ENCODE measurements at regions not wholly inside any gene's neighbourhood (a gene's known extent, or its start where the extent isn't known, plus 50 kb on each side); places are given as distances from the start of the nearest gene placed in this dataset.

GRCh38 chr16:59242556-59242955, 508.4 kb upstream of the GOT2 start:
- Histone ChIP-seq H3K4me1 (ENCODE audit: insufficient read depth) (no peaks in the 10 kb centered on the region), H3K9me3 (no peaks in the 10 kb centered on the region), H3K27ac (no peak overlapping the region), H3K27me3 (no peaks in the 10 kb centered on the region), H3K4me3 (no peak overlapping the region), H3K36me3 (no peaks in the 10 kb centered on the region)
- intact Hi-C loops (cut with DNase I), result no loop called here
- 27 to 30% (median 29%) methylated on average over 4 of the region's 4 CpGs for WGBS, 3 donors
- TF ChIP-seq, protein P1, sequence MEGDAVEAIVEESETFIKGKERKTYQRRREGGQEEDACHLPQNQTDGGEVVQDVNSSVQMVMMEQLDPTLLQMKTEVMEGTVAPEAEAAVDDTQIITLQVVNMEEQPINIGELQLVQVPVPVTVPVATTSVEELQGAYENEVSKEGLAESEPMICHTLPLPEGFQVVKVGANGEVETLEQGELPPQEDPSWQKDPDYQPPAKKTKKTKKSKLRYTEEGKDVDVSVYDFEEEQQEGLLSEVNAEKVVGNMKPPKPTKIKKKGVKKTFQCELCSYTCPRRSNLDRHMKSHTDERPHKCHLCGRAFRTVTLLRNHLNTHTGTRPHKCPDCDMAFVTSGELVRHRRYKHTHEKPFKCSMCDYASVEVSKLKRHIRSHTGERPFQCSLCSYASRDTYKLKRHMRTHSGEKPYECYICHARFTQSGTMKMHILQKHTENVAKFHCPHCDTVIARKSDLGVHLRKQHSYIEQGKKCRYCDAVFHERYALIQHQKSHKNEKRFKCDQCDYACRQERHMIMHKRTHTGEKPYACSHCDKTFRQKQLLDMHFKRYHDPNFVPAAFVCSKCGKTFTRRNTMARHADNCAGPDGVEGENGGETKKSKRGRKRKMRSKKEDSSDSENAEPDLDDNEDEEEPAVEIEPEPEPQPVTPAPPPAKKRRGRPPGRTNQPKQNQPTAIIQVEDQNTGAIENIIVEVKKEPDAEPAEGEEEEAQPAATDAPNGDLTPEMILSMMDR (IDR thresholded peaks at IDR 0.05), result no peak
- no peak for TF ChIP-seq POLR2A (IDR thresholded peaks at IDR 0.05)
- no peak for TF ChIP-seq EP300 (IDR thresholded peaks at IDR 0.05)
- no peak for DNase-seq

DNA sequence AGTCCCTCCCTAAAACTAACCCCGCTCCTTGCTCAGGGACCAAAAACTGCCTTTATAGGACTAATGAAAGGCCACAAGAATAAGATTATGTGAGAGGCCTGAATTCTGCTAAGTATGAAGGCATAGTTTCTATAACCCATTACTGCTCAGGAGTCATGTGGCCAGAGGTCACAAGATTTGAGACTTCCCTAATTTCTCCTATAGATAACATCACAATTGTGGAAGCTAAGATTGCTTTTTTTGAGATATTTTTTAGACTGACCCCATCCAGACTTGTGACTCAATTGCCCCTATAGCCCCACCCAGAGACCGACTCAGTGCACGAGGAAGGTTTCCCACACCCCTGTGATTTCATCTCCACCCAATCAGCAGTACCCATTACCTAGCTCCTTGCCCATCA, 504.1 kb upstream of the GOT2 start:
- WGBS, 3 donors, result 77 to 91% (median 85%) methylated on average over 3 of the region's 3 CpGs
- Histone ChIP-seq H3K4me3 (no peak overlapping the region), H3K27ac (no peak overlapping the region), H3K27me3 (no peaks in the 10 kb centered on the region), H3K4me1 (ENCODE audit: insufficient read depth) (no peaks in the 10 kb centered on the region), H3K36me3 (no peaks in the 10 kb centered on the region), H3K9me3 (no peaks in the 10 kb centered on the region)
- no peak for DNase-seq
- TF ChIP-seq POLR2A (IDR thresholded peaks at IDR 0.05), result no peak
- TF ChIP-seq EP300 (IDR thresholded peaks at IDR 0.05), result no peak
- TF ChIP-seq, protein P1 (IDR thresholded peaks at IDR 0.05), result no peak
- intact Hi-C loops (cut with DNase I), result no loop called here

DNA sequence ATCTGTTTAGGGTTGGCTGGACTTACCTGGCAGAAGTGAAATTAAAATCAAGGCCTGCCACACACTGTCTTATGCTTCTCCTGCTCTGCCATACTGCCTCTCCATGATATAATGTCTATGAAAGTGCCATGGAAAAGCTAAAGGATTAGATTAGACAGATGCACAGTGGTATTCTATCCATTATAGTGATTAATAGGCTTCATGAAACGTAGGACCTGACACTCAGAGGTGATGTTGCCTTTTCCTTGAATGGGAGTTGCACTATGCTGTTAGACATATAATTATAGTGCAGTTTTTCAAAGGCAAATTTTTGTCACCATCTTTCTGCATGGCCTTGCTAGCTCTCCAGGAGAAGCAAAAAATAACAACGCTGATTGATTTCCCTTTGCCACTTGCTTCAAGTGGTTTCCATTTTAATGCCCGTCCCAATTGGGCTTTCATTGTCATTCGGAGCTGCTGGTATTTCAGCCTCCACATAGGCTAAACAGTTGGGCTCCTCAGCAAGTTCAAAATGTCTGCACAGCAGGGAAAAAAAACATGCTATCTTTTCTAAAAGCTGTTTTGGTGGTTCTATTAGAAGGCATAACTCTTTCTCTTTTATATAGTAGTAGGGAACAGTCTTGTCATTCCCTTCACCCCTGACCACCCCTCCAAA, 502.8 kb upstream of the GOT2 start:
- 58 to 62% (median 62%) methylated on average over 4 of the region's 4 CpGs for WGBS, 3 donors

GRCh38 chr16:59224401-59224800, 490.3 kb upstream of the GOT2 start:
- H3K27ac ChIP-seq, result no peak overlapping the region
- 16 to 30% (median 17%) methylated on average over 2 of the region's 2 CpGs for WGBS, 3 donors
- no peaks in the 10 kb centered on the region for H3K4me1 ChIP-seq (ENCODE audit: insufficient read depth)
- H3K27me3 ChIP-seq, result no peaks in the 10 kb centered on the region
- H3K9me3 ChIP-seq, result no peaks in the 10 kb centered on the region
- H3K36me3 ChIP-seq, result no peaks in the 10 kb centered on the region
- no peak for TF ChIP-seq POLR2A (IDR thresholded peaks at IDR 0.05)
- TF ChIP-seq, protein P1 (IDR thresholded peaks at IDR 0.05), result no peak
- no peak for TF ChIP-seq EP300 (IDR thresholded peaks at IDR 0.05)
- H3K4me3 ChIP-seq, result no peak overlapping the region
- DNase-seq, result no peak
- intact Hi-C loops (cut with DNase I), result no loop called here

More for the DNA sequence above, 502.8 kb upstream of the GOT2 start:
- Histone ChIP-seq H3K4me1 (ENCODE audit: insufficient read depth) (no peaks in the 10 kb centered on the region), H3K4me3 (no peak overlapping the region), H3K27ac (no peak overlapping the region), H3K27me3 (no peaks in the 10 kb centered on the region), H3K9me3 (no peaks in the 10 kb centered on the region), H3K36me3 (no peaks in the 10 kb centered on the region)
- TF ChIP-seq EP300 (IDR thresholded peaks at IDR 0.05) (no peak), POLR2A (IDR thresholded peaks at IDR 0.05) (no peak)
- TF ChIP-seq, protein P1 (IDR thresholded peaks at IDR 0.05), result no peak
- DNase-seq, result no peak
- intact Hi-C loops (cut with DNase I), result no loop called here

All from ovary (tissue), 7 donors.